ENCODE measurements at regions not wholly inside any gene's neighbourhood (a gene's known extent, or its start where the extent isn't known, plus 50 kb on each side); places are given as distances from the start of the nearest gene placed in this dataset.
"Not testable (repeated sequence)": the region's sequence is repeated elsewhere in the genome, so short reads cannot be mapped to it uniquely, and the experiment has no call there.

DNA sequence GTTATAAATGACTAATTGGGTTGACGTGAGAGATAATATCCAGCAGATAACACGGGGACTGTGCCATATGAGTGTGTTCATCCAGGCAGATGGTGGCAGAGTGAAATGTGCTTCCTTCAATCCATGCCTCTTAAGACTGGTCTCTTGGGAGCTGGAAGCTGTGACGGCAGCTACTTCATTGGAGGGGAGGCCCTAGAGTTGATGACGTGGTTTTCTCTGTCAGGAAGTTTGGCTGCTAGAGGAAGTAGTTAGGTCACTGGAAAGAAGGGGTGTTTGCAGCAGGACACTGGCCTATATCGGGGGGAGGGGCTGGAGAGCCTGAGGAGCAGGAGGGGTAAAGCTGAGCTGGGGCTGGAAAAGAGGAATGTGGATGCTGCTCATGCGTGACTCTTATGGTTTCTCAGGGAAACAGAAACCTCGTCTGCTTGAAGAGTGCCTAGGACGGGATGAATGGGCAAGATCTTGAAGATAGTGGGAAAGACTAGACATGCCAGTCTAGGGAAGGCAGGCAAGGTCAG, 3051.6 kb downstream of the RPIA start:
- DNase-seq, result peak; percentile 28

DNA sequence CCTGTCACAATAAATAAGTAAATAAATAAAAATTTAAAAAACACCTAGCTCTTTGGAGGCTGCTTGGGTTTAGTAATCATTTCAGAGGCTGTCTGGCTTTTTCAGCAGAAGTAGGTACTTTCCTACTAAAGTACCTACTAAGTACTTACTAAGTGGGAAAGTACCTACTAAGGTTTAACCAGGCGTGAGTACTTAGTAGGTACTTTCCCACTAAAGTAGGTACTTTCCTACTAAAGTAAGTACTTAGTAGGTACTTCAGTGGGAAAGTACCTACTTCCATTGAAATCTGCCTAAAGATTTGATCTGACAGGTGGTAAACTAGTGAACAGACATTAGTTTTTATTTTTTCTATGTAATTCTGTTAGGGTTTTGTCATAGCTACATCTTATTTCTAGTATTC, 3052.4 kb downstream of the RPIA start:
- not testable (repeated sequence) for DNase-seq

DNA sequence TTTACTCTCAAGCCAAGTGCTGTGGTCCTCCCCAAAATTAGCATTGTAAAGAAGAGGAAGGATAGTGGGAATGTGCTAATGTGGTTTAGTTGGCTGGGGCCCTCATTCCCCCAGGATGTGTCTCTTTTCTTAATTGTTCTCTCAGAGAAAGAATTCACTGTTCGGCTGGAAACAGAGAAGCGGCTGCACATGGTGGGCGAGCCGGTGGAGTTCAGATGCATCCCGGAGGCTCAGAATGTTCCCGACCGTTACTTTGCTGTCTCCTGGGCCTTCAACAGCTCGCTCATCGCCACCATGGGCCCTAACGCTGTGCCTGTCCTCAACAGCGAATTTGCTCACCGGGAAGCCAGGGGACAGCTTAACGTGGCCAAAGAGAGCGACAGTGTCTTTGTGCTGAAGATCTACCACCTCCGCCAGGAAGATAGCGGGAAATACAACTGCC, 3053.2 kb downstream of the RPIA start:
- not testable (repeated sequence) for DNase-seq

DNA sequence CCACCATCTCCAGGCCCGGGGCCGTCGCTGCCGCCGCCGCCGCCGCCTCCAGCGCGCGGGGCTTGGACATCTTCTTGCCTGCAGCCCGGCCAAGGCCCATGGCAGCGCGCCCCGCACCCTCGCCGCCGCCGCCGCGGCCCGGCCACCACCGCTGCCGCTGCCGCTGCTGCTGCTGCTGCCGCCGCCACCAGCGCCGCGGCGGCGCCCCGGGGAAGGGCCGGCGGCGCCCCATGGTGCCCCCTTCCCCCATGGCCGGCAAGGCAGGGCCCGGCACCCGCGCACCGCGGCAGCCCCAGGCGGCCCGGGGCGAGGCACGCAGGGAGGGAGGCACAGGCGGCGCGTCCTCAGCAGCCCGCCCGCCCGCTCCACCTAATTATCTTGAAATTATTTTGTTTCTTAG, 3057.4 kb downstream of the RPIA start:
- DNase-seq, result no peak

DNA sequence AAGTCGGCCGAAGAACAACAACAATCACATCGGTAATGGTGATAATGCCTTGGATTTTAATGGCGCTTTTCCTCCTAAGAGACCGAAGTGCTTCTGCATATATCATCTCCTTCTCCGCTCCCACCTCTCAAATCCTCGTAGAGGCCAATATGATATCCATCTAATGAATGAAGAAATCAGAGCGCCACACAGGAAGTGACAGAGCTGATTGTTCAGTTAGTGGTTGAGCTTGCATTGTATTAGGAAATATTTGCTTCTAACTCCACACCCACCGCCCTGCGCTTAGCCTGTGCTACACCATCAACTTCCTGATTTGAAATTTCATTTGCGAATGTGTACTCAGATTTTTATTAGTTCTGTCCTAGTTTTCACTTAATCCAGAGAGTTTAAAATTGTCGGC, 3058.2 kb downstream of the RPIA start:
- DNase-seq, result not testable (repeated sequence)

DNA sequence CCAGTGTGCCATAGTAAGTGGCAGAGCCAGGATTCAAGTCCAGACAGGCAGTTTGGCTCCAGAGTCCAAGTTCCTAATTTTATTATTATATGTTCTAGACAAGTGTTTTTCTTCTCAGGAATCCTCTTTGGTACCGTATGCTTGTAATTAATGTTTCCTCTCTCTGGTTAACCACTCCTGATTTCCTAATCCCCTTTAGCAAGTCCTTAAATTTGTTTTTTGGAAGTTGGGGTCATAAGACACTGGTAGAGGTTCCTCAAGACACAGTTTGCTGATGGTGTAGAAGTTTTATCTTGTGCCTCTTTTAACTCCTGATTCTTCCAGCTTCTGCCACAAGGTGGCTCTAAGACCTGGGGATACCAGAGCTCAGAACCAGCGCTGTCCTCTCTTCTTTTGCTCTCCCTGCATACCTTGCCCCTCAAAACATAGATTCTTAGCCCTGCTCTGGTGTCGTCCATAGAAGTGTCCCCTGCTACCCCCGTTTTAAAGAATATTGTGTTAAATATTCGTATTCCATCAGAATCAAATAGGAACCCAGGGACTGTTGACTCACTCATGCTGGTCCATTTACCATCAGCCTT, 3068.0 kb downstream of the RPIA start:
- DNase-seq, result not testable (repeated sequence)

DNA sequence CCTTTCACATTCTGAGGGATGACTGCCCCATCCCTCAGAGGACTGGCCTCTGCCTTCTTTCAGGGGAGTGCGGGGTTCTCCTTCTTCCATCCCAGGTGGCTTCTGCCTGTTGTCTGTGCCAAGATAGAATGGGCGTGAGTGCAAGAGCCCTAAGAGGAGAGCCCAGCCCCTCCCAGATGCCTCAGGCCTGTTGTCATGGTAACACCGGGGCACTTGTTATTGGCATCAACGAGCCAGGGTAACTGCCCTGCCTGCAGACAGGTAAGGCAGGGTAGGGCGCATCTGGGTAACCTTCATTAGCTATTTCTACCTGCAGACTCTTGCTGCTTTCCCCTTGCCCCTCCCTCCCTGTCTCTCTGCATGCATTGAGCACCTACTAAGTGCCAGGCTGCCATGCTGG, 3069.2 kb downstream of the RPIA start:
- DNase-seq, result not testable (repeated sequence)

DNA sequence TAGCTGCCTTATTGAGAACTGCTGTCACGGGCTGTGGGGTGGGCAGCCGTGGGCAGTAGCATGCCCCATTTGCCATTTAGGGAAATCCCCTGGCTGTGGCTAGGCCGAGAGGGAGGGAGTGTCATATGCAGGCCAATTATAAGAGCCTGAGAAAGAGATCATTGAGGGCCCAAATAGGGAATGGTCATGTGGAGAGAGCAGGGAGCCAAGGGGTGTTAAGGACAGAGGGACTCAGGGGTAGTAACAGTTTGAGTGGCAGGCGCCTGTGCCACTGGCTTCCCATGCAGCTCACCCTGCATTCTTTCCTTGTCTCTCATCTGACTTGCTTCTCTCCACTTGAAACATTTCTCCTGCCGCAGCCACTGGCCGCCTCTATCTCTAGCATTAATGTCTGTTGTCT, 3070.8 kb downstream of the RPIA start:
- not testable (repeated sequence) for DNase-seq

DNA sequence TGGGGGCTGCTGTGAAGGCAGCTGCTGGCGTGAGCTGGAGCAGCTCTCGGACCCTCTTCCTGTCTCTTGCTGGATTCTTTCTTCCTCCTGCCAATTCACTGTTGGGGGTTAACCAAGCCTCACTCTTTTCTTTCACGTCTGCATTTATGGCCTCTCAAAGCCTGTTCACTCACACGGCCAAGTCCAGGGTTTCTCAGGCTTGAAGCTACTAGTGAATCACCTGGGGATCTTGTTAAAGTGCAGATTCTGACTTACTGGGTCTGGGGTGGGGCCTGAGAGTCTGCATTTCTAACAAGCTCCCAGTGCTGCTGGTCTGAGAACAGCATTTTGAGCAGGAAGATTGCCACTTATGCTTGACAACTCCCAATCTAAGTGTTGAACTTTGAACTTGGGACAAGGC, 3072.2 kb downstream of the RPIA start:
- DNase-seq, result not testable (repeated sequence)

DNA sequence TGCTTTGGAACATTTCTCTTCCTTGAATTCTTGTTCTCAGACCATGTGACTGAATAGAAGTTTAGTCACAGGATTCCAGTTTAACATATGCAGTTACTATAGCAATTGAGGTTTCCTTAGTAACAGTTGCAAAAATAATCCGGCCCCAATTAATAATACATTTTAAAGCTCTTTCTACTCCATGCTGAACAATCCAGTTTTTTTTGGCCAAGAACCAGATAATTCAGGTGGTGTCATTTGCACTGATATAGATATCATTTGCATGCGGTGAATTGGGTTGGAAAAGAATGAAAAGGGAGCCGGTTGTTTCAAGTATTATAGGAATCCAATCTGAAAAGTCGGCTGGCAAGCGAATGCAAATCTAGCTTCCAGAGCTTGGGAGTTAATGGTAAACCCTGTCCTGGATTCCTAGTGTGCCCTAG, 3073.1 kb downstream of the RPIA start:
- not testable (repeated sequence) for DNase-seq

DNA sequence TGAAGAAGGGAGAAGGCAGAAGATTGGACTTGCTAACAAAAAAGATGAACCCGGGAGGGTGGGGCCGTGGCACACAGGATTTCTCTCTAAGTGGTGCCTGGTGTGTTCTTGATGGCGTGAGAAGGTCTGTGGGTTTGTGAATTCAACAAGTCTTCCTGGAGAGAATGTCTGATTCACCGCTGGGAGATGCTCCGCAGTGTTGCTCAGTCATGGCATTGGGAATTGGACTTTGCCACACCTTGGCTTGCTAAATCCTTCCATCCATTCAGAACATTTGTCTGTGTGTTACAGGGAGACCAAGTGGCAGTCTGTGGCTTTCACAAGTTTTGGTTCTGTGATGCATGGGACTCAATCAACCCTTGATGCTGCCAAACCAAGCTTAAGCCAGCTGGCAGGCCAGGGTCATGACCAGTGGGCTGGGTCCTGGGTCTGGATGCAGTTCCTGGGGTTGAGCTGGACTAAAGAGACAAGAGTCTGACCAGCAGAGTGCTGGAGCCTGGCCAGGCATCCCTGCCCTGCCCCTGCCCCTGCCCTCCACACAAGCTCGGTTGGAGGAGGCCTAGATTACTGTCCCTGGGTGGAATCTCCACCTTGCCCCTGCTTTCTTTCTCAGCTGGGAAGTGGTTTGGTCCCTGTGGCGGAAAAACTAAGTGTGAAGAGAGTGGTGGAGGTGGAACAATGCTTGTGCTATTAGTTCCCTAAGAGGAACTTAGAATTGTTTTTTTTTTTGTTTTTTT, 3073.7 kb downstream of the RPIA start:
- DNase-seq, result not testable (repeated sequence)

DNA sequence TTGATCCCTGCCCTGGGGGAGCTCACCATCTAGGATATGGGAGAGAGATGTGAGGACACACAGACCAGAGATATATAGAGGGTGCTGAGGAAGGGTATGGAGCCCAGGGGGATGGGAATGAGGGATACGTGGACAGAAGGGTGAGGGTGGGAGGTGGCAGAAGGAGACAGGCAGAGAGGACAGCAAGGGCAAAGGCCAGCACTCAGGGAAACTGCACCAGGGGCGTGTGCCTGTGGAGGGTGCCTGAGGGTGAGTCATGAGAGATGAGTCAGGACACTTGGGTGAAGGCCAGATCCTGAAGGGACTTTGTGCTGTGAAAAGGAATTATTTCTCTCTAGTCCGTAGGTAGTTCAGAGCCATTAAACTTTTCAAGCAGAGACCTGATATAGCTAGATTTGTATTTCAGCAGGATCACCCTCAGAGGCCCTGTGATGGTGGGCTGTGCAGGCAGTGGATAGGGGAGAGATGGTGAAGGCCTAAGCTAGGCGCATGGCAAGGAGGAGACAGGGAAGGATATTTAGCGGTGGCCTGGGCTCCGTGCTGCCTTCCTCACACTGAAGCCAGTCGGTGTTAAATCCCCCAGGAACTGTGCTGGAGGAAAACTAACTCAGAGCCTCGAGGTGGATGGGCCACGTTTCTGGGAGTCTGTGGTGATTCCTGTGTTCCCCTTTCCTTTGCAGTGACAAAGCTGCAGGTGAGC, 3075.0 kb downstream of the RPIA start:
- DNase-seq, result not testable (repeated sequence)

DNA sequence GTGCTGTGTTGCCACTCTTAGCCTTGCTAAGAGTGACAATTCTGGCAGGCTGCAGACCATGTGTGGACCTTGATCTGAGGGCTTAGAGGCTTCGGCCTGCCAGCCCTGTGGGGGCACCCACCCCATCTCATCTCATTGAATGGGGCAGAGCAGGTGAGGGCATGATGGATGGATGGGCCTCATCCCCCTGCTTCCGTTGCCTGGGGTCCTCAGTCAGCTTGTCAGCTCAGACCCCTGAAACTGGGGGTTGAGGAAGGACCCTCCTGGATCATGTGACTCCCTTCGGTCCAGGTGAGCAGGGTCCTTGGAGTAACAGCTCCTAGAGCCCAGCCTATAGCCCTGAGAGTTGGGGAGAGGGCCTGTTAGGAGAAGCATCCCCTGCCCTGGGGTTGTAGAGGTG, 3076.8 kb downstream of the RPIA start:
- DNase-seq, result not testable (repeated sequence)

DNA sequence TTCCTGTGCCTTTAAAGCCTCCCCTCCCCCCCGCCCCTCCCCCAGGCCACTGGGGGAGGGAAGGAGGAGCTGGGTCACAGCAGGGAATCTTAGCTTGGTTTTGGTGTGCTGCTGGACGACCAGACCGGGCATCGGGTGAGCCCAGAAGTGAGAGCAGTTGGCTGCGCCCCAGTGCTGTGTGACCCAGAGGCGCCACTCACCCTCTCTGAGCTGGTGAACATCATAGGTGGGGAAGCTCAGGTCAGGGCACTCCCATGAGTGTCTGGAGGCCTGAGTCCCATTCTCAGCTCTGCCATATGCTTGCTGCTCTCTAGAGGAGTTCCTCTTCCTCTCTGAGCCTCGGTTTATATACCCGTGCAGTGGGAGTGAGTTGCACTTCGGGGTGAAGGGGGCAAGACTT, 3077.5 kb downstream of the RPIA start:
- DNase-seq, result not testable (repeated sequence)

DNA sequence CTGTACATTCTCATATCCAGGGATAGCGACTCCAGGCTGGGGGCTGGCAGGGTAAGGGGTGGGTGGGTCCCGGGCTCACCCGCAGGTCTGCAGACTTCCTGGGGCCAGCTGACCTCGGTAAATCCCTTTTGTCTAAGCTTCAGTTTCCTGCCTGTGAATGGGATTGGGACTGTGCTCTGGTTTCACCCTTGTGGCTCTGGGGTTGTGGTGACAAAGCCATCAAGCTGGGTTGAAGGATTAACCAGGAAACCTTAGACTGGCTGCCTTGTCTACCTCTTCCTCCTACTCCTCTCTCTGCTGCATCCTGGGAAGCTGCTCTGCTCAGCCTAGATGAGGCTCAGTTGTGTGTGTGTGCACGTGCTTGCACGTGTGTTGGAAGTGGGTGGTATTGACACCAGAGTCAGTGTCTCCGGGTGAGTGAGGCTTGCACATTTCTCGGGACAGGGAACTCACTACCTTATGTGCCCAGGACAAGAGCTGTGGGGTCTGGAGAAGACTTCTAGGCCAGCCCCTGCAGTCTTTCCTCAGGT, 3078.6 kb downstream of the RPIA start:
- not testable (repeated sequence) for DNase-seq

DNA sequence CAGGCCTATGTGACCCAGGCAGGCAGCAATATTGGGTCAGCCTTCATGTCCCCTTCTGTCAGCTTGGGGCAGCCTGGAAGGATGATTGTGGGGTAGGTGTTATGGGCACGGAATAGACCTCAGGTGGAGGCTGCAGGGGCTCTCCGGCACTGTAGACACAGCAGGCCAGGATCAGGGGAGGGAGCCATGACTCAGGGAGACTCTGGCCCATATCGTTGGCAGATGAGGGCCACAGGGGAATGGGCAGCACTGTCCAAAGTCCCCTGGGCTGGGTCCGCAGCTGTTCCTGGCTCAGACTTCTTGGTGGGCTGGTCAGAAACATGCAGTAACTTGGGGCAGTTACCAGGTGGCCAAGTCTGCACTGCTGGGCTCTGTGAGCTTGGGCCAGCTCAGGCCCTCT, 3080.1 kb downstream of the RPIA start:
- DNase-seq, result not testable (repeated sequence)

DNA sequence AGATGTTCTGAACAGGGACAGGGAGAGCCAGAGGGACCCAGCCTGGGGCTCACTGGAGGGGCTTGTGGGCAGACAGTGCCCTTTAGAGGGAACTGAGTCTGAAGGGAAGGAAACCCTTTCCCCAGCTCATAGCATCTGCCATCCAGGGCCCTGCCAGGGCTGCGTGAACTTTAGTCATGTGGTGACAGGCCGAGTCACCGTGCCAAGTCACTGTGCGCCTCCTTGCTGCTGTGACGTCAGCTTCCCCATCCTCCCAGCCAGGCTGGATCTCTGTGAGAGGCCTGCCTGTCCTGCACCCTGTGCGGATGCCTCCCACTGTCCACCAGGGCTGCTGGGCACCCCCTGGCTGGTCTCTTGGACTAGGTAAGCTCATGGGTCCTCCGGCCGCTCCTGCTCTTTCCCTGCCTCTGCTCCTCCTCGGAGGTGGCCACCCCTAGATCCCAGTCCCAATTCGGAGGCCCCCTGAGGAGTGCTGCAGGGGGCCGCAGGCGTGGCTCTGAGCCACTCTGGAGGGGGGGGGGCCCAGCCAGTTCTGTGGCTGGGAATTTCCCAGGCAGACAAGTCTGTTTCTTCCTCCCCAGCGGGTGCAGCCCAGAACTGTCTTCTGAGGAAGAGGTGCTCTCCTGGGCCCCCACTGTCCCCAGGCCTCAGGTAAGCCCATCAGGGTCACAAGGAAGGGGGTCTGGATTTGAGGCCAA, 3080.9 kb downstream of the RPIA start:
- not testable (repeated sequence) for DNase-seq

DNA sequence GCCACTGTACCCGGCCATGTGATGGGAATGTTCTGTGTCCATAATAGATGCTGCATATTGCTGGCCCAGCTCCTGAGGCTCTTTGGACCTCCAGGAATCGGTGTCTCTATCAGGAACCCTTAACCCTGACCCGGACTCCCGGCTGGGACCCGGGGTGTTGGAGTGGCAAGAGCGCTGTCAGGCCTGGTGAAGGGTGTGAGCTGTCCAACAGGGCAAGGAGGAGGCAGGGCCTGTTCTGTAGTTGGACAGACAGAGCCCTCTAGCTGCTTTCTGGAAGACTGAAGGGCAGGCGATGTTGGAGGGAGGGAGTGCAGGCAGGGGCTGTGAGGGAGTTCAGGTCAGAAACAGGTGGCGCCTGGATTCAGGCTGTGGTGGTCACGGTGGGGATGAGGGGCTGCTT, 3082.3 kb downstream of the RPIA start:
- not testable (repeated sequence) for DNase-seq

DNA sequence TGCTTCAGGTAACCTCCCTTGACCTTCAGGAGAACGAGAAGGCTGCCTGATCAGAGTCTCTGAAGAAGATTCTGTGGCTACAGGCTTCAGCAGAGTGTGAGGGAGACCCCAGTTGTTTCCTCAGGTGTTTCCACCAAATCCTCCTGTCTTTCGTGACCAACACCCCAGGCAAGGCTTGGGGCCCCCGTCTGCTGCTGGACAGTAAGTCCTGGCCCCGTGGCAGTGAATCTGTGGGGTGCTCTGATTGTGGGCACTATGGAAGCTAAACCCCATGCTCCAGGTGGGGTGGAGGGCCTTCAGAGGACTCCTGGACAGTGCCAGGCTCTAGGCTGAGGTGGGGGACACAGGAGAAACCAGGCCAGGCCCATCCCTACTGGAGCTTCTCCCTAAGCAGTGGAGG, 3083.7 kb downstream of the RPIA start:
- not testable (repeated sequence) for DNase-seq

DNA sequence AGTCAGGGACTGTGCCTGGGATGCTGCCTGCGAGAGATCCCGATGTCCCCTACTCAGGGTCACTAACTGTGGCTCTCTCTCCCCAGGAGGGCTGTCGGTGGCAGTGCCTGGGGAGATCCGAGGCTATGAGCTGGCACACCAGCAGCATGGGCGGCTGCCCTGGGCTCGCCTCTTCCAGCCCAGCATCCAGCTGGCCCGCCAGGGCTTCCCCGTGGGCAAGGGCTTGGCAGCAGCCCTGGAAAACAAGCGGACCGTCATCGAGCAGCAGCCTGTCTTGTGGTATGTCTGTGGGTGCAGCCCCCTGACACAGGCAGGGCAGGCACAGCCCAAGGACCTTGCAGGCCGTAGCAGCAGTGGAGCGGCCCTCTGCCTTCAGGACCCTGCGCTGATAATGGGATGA, 3088.9 kb downstream of the RPIA start:
- DNase-seq, result not testable (repeated sequence)

DNA sequence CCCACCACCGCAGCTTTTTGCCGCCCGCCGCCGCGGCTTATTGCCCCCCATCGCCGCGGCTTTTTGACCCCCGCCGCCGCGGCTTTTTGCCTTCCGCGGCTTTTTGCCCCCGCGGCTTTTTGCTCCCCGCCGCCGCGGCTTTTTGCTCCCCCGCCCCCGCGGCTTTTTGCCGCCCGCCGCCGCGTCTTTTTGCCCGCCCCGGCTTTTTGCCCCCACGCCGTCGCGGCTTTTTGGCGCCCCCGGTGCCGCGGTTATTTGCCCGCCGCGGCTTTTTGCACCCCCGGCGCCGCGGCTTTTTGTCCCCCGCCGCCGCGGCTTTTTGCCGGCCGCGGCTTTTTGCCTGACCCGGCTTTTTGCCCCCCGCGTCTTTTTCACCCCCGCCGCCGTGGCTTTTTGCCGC, 3061.8 kb upstream of the TEKT4 start:
- not testable (repeated sequence) for DNase-seq

All from DMS79 treated with DMSO at 0.1 percent for 48 hours (cell line).